Endodermal cell (in vitro differentiated cells): ENCODE measurements at regions not wholly inside any gene's neighbourhood (a gene's known extent, or its start where the extent isn't known, plus 50 kb on each side); places are given as distances from the start of the nearest gene placed in this dataset.

Experiments
- DNase-seq: peaks from one replicate; pipeline ENCODE4 v3.0.0-alpha.2; 2017
- H3K27ac ChIP-seq: 2 replicates; pipeline ENCODE4 v1.5.1; 2013; ENCODE audit warnings: mild to moderate bottlenecking, low read depth, low read length, moderate library complexity
- H3K27me3 ChIP-seq: 2 replicates; pipeline ENCODE4 v1.6.1; 2013; ENCODE audit warnings: mild to moderate bottlenecking, low read length, moderate library complexity; ENCODE audit not compliant: insufficient read depth, control insufficient read depth, poor library complexity, severe bottlenecking
- H3K36me3 ChIP-seq: 2 replicates; pipeline ENCODE4 v1.7.0; 2013; ENCODE audit warnings: mild to moderate bottlenecking, low read length, moderate library complexity; ENCODE audit not compliant: control insufficient read depth, insufficient read depth
- H3K4me1 ChIP-seq: one replicate; pipeline ENCODE4 v1.7.0; 2013; ENCODE audit warnings: low read length; ENCODE audit not compliant: control insufficient read depth, insufficient read depth
- H3K4me3 ChIP-seq: 2 replicates; pipeline ENCODE4 v1.5.1; 2013; ENCODE audit warnings: mild to moderate bottlenecking, low read length, moderate library complexity
- H3K9ac ChIP-seq: 2 replicates; pipeline ENCODE4 v1.6.1; 2013; ENCODE audit warnings: mild to moderate bottlenecking, low read length, moderate library complexity; ENCODE audit not compliant: poor library complexity, severe bottlenecking; ENCODE audit errors: extremely low read depth
- H3K9me3 ChIP-seq: 2 replicates; pipeline ENCODE4 v1.6.1; 2013; ENCODE audit warnings: mild to moderate bottlenecking, low read length, moderate library complexity; ENCODE audit not compliant: control insufficient read depth
- H3K27ac Mint-ChIP-seq: 2 replicates; pipeline ENCODE4 v1.8.0; 2020; ENCODE audit warnings: mixed read lengths
- H3K27me3 Mint-ChIP-seq: 2 replicates; pipeline ENCODE4 v1.8.0; 2021; ENCODE audit warnings: mild to moderate bottlenecking, mixed read lengths; ENCODE audit not compliant: insufficient read depth
- H3K36me3 Mint-ChIP-seq: 2 replicates; pipeline ENCODE4 v1.8.0; 2020; ENCODE audit warnings: low read depth, mixed read lengths
- H3K4me1 Mint-ChIP-seq: 2 replicates; pipeline ENCODE4 v1.8.0; 2020; ENCODE audit warnings: mixed read lengths
- H3K4me3 Mint-ChIP-seq: 2 replicates; pipeline ENCODE4 v1.8.0; 2020; ENCODE audit warnings: mild to moderate bottlenecking, moderate library complexity, mixed read lengths
- H3K9me3 Mint-ChIP-seq: 2 replicates; pipeline ENCODE4 v1.8.0; 2020; ENCODE audit warnings: mild to moderate bottlenecking, mixed read lengths
- CTCF ChIP-seq: fragments of 200-600 bp; sonication (generic); conservative IDR thresholded peaks from 2 replicates; pipeline ENCODE4 v1.5.0; 2021; ENCODE audit warnings: antibody characterized with exemption, mild to moderate bottlenecking
- WGBS, 2 experiments: methylation state at CpG; one replicate each; pipeline versions ENCODE4 v1.1.5 to v1.1.7; 2013; ENCODE audit warnings: missing lambda C conversion rate in 2 of 2, mixed read lengths in 1 of 2; ENCODE audit not compliant: insufficient coverage in 1 of 2, insufficient read length in 1 of 2; 5-methylcytosine and 5-hydroxymethylcytosine counted together

- Mint-ChIP-seq H3K27me3 (peaks cover 48% of the 10 kb centered on the region), H3K4me1 (peaks cover 20% of the 10 kb centered on the region), H3K27ac (no peak overlapping the region), H3K9me3 (no peaks in the 10 kb centered on the region), H3K36me3 (no peaks in the 10 kb centered on the region), H3K4me3 (no peak overlapping the region)
- WGBS, 2 experiments = 71 to 75% methylated on average over 4 to 6 of the region's 6 CpGs
- Histone ChIP-seq H3K4me3 (no peak overlapping the region), H3K27me3 (peaks cover 37% of the 10 kb centered on the region), H3K9me3 (no peaks in the 10 kb centered on the region), H3K9ac (no peak overlapping the region), H3K4me1 (no peaks in the 10 kb centered on the region), H3K36me3 (no peaks in the 10 kb centered on the region), H3K27ac (no peak overlapping the region)
- TF ChIP-seq CTCF = no peak
- no peak for DNase-seq
These were observed 519.2 kb upstream of the EEF2KMT start for GRCh38 chr16:5616841-5617240.

GRCh38 chr16:5615868-5616642 lies 518.5 kb upstream of the EEF2KMT start:
- peak overlapping the region; percentile 19 for H3K4me3 ChIP-seq
- H3K4me3 Mint-ChIP-seq = peak overlapping the region; percentile 33

GRCh38 chr16:5607169-5607568 lies 509.6 kb upstream of the EEF2KMT start:
- no peak for DNase-seq
- no peaks in the 10 kb centered on the region for H3K9me3 ChIP-seq
- Mint-ChIP-seq H3K9me3 (no peaks in the 10 kb centered on the region), H3K4me3 (no peak overlapping the region), H3K27ac (no peak overlapping the region), H3K4me1 (no peaks in the 10 kb centered on the region), H3K27me3 (peaks cover 12% of the 10 kb centered on the region), H3K36me3 (no peaks in the 10 kb centered on the region)
- H3K4me1 ChIP-seq = no peaks in the 10 kb centered on the region
- peak; percentile 26 for TF ChIP-seq CTCF
- no peak overlapping the region for H3K4me3 ChIP-seq
- no peak overlapping the region for H3K9ac ChIP-seq
- WGBS, 2 experiments = 79 to 86% methylated on average over 10 to 12 of the region's 12 CpGs
- H3K27ac ChIP-seq = no peak overlapping the region
- peaks cover 37% of the 10 kb centered on the region for H3K27me3 ChIP-seq
- H3K36me3 ChIP-seq = no peaks in the 10 kb centered on the region

More at GRCh38 chr16:5615868-5616642, 518.5 kb upstream of the EEF2KMT start:
- no peaks in the 10 kb centered on the region for H3K36me3 Mint-ChIP-seq
- Histone ChIP-seq H3K27ac (no peak overlapping the region), H3K36me3 (no peaks in the 10 kb centered on the region), H3K9me3 (no peaks in the 10 kb centered on the region), H3K9ac (no peak overlapping the region), H3K27me3 (peaks cover 40% of the 10 kb centered on the region), H3K4me1 (no peaks in the 10 kb centered on the region)
- H3K9me3 Mint-ChIP-seq = no peaks in the 10 kb centered on the region
- H3K27me3 Mint-ChIP-seq = peaks cover 52% of the 10 kb centered on the region
- peak; percentile 96 for TF ChIP-seq CTCF
- H3K4me1 Mint-ChIP-seq = peaks cover 20% of the 10 kb centered on the region
- no peak overlapping the region for H3K27ac Mint-ChIP-seq
- 23 to 24% methylated on average over 21 to 25 of the region's 25 CpGs for WGBS, 2 experiments
- DNase-seq = peak; percentile 94
